ENCODE measurements at regions not wholly inside any gene's neighbourhood (a gene's known extent, or its start where the extent isn't known, plus 50 kb on each side); places are given as distances from the start of the nearest gene placed in this dataset.

DNA sequence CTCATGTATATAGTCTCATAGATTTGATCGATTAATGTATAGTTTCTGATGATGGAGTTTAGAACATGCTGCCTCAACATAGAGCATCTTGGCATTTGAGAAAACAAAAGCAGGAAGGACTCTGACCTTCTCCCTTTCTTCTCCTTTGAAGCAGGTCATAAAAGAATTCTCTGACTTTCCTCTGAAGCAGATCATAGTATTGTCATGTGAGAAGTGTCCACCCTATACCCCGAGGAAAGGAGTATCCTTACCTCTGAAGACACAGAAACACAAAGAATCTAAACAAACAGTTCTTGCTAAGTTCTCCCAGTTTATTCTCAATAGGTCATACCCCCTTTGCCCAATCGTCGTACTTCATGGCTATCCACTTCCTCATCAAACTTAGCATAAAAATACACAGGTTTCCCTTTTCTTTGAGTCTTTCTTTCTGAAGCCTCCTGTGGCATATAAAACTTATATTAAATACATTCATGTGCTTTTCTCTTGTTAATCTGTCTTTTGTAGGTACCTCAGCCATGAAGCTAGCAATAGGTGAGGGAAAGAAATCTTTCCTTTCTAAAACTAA, 194.9 kb downstream of the REEP3 start:
- peaks cover 69% of the 10 kb centered on the region for H3K4me1 Mint-ChIP-seq
- Histone ChIP-seq H3K27ac (ENCODE audit: low read depth, low read length) (no peak overlapping the region), H3K36me3 (ENCODE audit: control insufficient read depth, insufficient read depth, low read length) (no peaks in the 10 kb centered on the region), H3K9ac (ENCODE audit: extremely low read depth, low read length, poor library complexity, severe bottlenecking) (no peak overlapping the region), H3K9me3 (ENCODE audit: control insufficient read depth, low read length) (no peaks in the 10 kb centered on the region), H3K4me1 (ENCODE audit: control insufficient read depth, insufficient read depth, low read length) (peaks cover 15% of the 10 kb centered on the region), H3K4me3 (ENCODE audit: low read length) (no peak overlapping the region), H3K27me3 (ENCODE audit: control insufficient read depth, insufficient read depth, low read length, poor library complexity, severe bottlenecking) (no peaks in the 10 kb centered on the region)
- TF ChIP-seq, protein P1, sequence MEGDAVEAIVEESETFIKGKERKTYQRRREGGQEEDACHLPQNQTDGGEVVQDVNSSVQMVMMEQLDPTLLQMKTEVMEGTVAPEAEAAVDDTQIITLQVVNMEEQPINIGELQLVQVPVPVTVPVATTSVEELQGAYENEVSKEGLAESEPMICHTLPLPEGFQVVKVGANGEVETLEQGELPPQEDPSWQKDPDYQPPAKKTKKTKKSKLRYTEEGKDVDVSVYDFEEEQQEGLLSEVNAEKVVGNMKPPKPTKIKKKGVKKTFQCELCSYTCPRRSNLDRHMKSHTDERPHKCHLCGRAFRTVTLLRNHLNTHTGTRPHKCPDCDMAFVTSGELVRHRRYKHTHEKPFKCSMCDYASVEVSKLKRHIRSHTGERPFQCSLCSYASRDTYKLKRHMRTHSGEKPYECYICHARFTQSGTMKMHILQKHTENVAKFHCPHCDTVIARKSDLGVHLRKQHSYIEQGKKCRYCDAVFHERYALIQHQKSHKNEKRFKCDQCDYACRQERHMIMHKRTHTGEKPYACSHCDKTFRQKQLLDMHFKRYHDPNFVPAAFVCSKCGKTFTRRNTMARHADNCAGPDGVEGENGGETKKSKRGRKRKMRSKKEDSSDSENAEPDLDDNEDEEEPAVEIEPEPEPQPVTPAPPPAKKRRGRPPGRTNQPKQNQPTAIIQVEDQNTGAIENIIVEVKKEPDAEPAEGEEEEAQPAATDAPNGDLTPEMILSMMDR (conservative IDR thresholded peaks at IDR 0.05) = no peak
- WGBS, 2 experiments (ENCODE audit: insufficient coverage in 1 of 2, insufficient read length in 1 of 2) = 82 to 91% methylated on average over 3 to 4 of the region's 4 CpGs
- H3K36me3 Mint-ChIP-seq (ENCODE audit: low read depth) = no peaks in the 10 kb centered on the region
- no peaks in the 10 kb centered on the region for H3K9me3 Mint-ChIP-seq
- H3K4me3 Mint-ChIP-seq = no peak overlapping the region
- no peak overlapping the region for H3K27ac Mint-ChIP-seq
- H3K27me3 Mint-ChIP-seq (ENCODE audit: insufficient read depth) = no peaks in the 10 kb centered on the region
- DNase-seq = no peak

DNA sequence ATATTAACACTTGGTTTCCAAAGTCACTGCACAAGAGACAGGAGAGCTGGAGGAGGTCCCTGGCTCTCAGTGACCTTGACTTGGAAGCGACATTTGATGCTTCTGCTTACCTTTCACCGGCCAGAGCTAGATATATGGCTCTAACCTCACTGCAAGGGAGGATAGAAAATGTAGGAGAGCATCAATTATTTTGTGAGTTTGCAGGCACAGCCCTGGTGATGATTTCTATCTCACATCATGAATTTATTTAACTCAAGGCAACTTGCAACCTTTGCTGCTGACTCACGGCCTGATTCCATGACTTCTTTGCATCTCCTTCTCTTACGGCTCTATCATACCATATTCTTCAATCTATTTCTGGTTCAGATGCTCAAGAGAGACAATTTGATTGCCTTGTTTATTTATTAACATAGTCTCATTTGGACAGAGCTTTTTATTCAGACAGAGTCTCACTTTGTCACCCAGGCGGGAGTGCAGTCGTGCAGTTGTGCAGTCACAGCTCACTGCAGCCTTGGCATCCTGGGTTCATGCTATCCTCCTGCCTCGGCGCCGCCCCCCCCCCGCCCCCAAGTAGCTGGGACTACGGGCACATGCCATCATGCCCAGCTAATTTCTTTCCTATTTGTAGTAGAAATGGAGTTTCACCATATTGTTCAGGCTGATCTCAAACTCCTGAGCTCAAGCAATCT, 196.0 kb downstream of the REEP3 start:
- H3K4me1 ChIP-seq (ENCODE audit: control insufficient read depth, insufficient read depth, low read length) = peaks cover 8% of the 10 kb centered on the region
- H3K27ac Mint-ChIP-seq = no peak overlapping the region
- no peak for DNase-seq
- no peaks in the 10 kb centered on the region for H3K9me3 ChIP-seq (ENCODE audit: control insufficient read depth, low read length)
- TF ChIP-seq, protein P1 (conservative IDR thresholded peaks at IDR 0.05) = no peak
- H3K36me3 ChIP-seq (ENCODE audit: control insufficient read depth, insufficient read depth, low read length) = no peaks in the 10 kb centered on the region
- H3K27me3 Mint-ChIP-seq (ENCODE audit: insufficient read depth) = no peaks in the 10 kb centered on the region
- WGBS, 2 experiments (ENCODE audit: insufficient coverage in 1 of 2, insufficient read length in 1 of 2) = 88 to 92% methylated on average over 4 to 11 of the region's 11 CpGs
- no peak overlapping the region for H3K4me3 Mint-ChIP-seq
- H3K9ac ChIP-seq (ENCODE audit: extremely low read depth, low read length, poor library complexity, severe bottlenecking) = no peak overlapping the region
- H3K36me3 Mint-ChIP-seq (ENCODE audit: low read depth) = no peaks in the 10 kb centered on the region
- H3K27me3 ChIP-seq (ENCODE audit: control insufficient read depth, insufficient read depth, low read length, poor library complexity, severe bottlenecking) = no peaks in the 10 kb centered on the region
- H3K9me3 Mint-ChIP-seq = no peaks in the 10 kb centered on the region
- peaks cover 61% of the 10 kb centered on the region for H3K4me1 Mint-ChIP-seq
- H3K4me3 ChIP-seq (ENCODE audit: low read length) = no peak overlapping the region
- H3K27ac ChIP-seq (ENCODE audit: low read depth, low read length) = peak overlapping the region; percentile 16

DNA sequence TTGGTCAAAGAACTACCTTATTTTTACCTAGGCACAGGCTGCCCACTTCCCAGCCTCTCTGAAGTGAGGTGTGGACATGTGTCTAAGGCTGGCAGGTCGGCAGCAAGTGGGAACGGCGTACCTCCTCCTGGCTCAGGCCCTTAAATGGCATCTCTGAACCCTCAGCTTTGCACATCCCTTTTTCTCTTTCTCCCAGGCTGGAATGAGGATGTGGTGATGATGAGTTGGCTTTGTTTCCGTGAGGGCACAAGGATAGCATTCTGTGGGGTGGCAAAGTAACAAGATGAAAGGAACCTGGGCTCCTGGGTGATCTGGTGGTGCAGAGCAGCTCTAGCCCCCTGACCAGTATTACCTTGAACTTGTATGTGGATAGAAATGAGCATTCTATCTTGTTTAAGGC, 196.8 kb downstream of the REEP3 start:
- Mint-ChIP-seq H3K9me3 (no peaks in the 10 kb centered on the region), H3K27ac (no peak overlapping the region), H3K4me3 (no peak overlapping the region), H3K4me1 (peaks cover 58% of the 10 kb centered on the region), H3K36me3 (ENCODE audit: low read depth) (no peaks in the 10 kb centered on the region), H3K27me3 (ENCODE audit: insufficient read depth) (no peaks in the 10 kb centered on the region)
- no peaks in the 10 kb centered on the region for H3K9me3 ChIP-seq (ENCODE audit: control insufficient read depth, low read length)
- TF ChIP-seq, protein P1 (conservative IDR thresholded peaks at IDR 0.05) = no peak
- no peak overlapping the region for H3K9ac ChIP-seq (ENCODE audit: extremely low read depth, low read length, poor library complexity, severe bottlenecking)
- no peaks in the 10 kb centered on the region for H3K36me3 ChIP-seq (ENCODE audit: control insufficient read depth, insufficient read depth, low read length)
- H3K4me1 ChIP-seq (ENCODE audit: control insufficient read depth, insufficient read depth, low read length) = peaks cover 4% of the 10 kb centered on the region
- no peak overlapping the region for H3K4me3 ChIP-seq (ENCODE audit: low read length)
- 91% methylated on average over 4 of the region's 4 CpGs; no CpG with 5 or more reads in 1 of the 2 experiments for WGBS, 2 experiments (ENCODE audit: insufficient coverage in 1 of 2, insufficient read length in 1 of 2)
- no peak overlapping the region for H3K27ac ChIP-seq (ENCODE audit: low read depth, low read length)
- no peaks in the 10 kb centered on the region for H3K27me3 ChIP-seq (ENCODE audit: control insufficient read depth, insufficient read depth, low read length, poor library complexity, severe bottlenecking)
- no peak for DNase-seq
